Nephron progenitor cell (in vitro differentiated cells): ENCODE measurements at regions not wholly inside any gene's neighbourhood (a gene's known extent, or its start where the extent isn't known, plus 50 kb on each side); places are given as distances from the start of the nearest gene placed in this dataset.

Experiments used
- DNase-seq: peaks from one replicate; pipeline ENCODE4 v3.0.0; 2021
- H3K27ac Mint-ChIP-seq: 2 replicates; pipeline ENCODE4 v1.8.0; 2021; ENCODE audit warnings: mild to moderate bottlenecking, moderate library complexity, mixed read lengths
- H3K27me3 Mint-ChIP-seq: 2 replicates; pipeline ENCODE4 v1.8.0; 2021; ENCODE audit warnings: mild to moderate bottlenecking, low read depth, mixed read lengths; ENCODE audit not compliant: poor library complexity
- H3K36me3 Mint-ChIP-seq: 2 replicates; pipeline ENCODE4 v1.8.0; 2021; ENCODE audit warnings: low read depth, mixed read lengths
- H3K4me1 Mint-ChIP-seq: 2 replicates; pipeline ENCODE4 v1.8.0; 2021; ENCODE audit warnings: mixed read lengths
- H3K4me3 Mint-ChIP-seq: 2 replicates; pipeline ENCODE4 v1.8.0; 2021; ENCODE audit warnings: mild to moderate bottlenecking, moderate library complexity, mixed read lengths
- H3K9me3 Mint-ChIP-seq: 2 replicates; pipeline ENCODE4 v1.8.0; 2021; ENCODE audit warnings: mild to moderate bottlenecking, moderate library complexity, mixed read lengths
- CTCF ChIP-seq: fragments of 200-600 bp; sonication (generic); IDR thresholded peaks from 2 replicates; pipeline ENCODE4 v1.5.0; 2021; ENCODE audit warnings: antibody characterized with exemption

DNA sequence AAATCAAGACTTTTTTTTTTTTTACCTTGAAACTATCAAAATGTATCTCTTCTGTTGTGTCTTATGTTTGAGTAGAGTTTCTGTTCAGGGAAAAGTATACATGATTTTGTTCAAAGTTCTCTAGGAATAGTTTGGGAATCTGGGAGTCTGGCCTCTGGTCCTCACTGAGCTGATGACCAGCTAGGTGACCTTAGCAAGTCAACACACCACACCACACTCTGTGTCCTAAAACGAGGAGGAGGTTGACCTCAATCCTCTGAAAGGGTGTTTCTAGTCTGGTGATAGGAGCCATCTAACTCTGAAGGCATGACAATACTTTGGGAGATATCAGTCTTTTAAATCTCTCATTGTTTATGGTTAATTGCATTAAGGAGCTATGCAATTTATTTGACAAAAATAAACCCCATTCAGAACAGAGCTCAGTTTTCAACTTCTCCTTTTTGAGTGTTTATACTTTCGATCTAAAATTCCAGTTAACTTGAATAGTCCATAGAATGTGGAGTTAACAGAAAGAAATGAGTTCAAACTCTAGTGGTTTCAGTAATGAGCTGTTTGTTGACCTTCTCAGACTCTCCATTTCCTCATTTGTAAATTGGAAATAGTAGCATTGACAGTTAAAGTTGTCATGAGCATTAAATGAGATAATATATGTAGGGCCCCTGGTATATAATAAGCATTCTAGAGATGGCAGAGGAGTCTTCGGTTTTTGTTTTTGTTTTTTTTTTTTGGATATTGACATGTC is 112.2 kb upstream of the LRRN1 start:
- no peak overlapping the region for H3K27ac Mint-ChIP-seq
- no peak for TF ChIP-seq CTCF
- H3K4me1 Mint-ChIP-seq, result no peaks in the 10 kb centered on the region
- H3K36me3 Mint-ChIP-seq, result no peaks in the 10 kb centered on the region
- no peaks in the 10 kb centered on the region for H3K9me3 Mint-ChIP-seq
- DNase-seq, result no peak
- peaks cover 10% of the 10 kb centered on the region for H3K27me3 Mint-ChIP-seq
- no peak overlapping the region for H3K4me3 Mint-ChIP-seq

GRCh38 chr3:3685721-3686120 is 113.5 kb upstream of the LRRN1 start:
- Mint-ChIP-seq H3K27me3 (peaks cover 10% of the 10 kb centered on the region), H3K9me3 (no peaks in the 10 kb centered on the region), H3K4me3 (no peak overlapping the region), H3K4me1 (no peaks in the 10 kb centered on the region), H3K27ac (no peak overlapping the region), H3K36me3 (no peaks in the 10 kb centered on the region)
- DNase-seq, result no peak
- no peak for TF ChIP-seq CTCF

DNA sequence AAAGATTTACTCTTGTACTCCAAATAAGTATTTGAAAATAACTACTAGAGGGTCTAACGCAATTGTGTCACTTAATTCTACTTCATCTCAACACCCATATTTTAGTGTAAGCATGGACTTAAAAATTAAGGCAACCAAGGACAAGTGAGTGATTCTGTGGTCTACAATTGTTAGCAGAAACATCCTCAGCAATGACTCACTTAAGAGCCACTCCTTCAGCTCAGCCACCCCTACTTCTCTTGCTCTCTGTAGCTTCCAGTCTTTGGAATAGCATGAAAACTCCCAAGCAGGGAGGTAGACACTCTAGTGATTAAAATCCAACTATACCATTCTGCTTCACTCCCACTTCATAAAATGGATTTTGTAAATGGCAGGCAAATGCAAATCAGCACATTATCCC is 116.0 kb upstream of the LRRN1 start:
- no peaks in the 10 kb centered on the region for H3K36me3 Mint-ChIP-seq
- no peak overlapping the region for H3K27ac Mint-ChIP-seq
- DNase-seq, result no peak
- no peaks in the 10 kb centered on the region for H3K4me1 Mint-ChIP-seq
- TF ChIP-seq CTCF, result no peak
- peaks cover 10% of the 10 kb centered on the region for H3K27me3 Mint-ChIP-seq
- no peak overlapping the region for H3K4me3 Mint-ChIP-seq
- H3K9me3 Mint-ChIP-seq, result no peaks in the 10 kb centered on the region

DNA sequence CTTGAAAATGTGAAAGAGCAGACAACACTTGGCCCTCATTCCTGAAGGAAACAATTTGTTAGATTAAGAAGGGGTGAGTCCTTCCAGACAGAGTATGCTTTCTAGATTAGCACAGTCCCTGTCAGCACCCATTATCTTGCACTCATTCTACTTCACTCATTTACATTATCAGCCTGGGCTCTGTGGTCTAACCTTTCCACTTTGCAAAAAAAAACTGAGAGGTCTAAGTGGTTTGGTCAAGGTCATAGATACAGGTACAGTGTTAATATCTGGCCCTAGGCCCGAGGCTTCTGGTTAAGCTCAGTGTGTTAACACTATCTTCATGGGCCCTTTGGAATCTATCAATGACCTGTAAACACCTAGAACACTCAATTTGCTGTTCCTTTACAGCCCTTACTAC is 123.4 kb upstream of the LRRN1 start:
- Mint-ChIP-seq H3K9me3 (peaks cover 10% of the 10 kb centered on the region), H3K27ac (no peak overlapping the region)

GRCh38 chr3:3675186-3675585 is 124.0 kb upstream of the LRRN1 start:
- DNase-seq, result no peak
- Mint-ChIP-seq H3K27me3 (peaks cover 2% of the 10 kb centered on the region), H3K27ac (no peak overlapping the region), H3K4me3 (no peak overlapping the region), H3K4me1 (no peaks in the 10 kb centered on the region), H3K9me3 (peaks cover 11% of the 10 kb centered on the region), H3K36me3 (peaks cover 3% of the 10 kb centered on the region)
- no peak for TF ChIP-seq CTCF

More for the DNA sequence above, 123.4 kb upstream of the LRRN1 start:
- no peak overlapping the region for H3K4me3 Mint-ChIP-seq
- H3K4me1 Mint-ChIP-seq, result no peaks in the 10 kb centered on the region
- no peak for TF ChIP-seq CTCF
- peaks cover 2% of the 10 kb centered on the region for H3K27me3 Mint-ChIP-seq
- DNase-seq, result no peak
- H3K36me3 Mint-ChIP-seq, result peaks cover 3% of the 10 kb centered on the region

GRCh38 chr3:3666664-3667063 is 132.6 kb upstream of the LRRN1 start:
- Mint-ChIP-seq H3K36me3 (peaks cover 10% of the 10 kb centered on the region), H3K27me3 (no peaks in the 10 kb centered on the region), H3K4me3 (no peak overlapping the region), H3K27ac (peak overlapping the region; percentile 82), H3K4me1 (peaks cover 33% of the 10 kb centered on the region), H3K9me3 (peaks cover 12% of the 10 kb centered on the region)
- TF ChIP-seq CTCF, result no peak
- DNase-seq, result no peak
